ENCODE measurements at regions not wholly inside any gene's neighbourhood (a gene's known extent, or its start where the extent isn't known, plus 50 kb on each side); places are given as distances from the start of the nearest gene placed in this dataset.

DNA sequence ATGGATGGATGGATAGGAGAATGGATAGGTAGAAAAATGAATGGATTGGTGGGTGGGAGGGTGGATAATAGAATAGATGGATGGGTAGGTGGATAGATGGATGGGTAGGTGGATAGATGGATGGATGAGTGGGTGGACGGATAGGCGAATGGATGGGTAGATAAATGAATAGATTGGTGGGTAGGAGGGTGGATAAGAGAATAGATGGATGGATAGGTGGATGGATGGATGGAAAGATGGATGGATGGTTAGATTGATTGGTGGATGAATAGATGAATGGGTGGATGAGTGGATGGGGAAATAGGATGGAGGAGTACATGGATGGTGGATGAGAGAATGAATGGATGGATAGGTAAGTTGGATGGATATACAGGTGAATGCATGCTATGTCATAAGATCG is 110.5 kb downstream of the CEBPB start:
- Histone ChIP-seq H3K27ac (ENCODE audit: insufficient read depth, low read depth, low read length) (no peak overlapping the region), H3K79me2 (ENCODE audit: control insufficient read depth, insufficient read depth, low read length) (no peaks in the 10 kb centered on the region), H3K4me3 (replicated peaks in 1 of 3; ENCODE audit: insufficient read depth in 1 of 3, low read depth in 1 of 3, low read length in 3 of 3) (no peak overlapping the region), H3K9ac (replicated peaks; ENCODE audit: extremely low read depth, insufficient read depth, low read length) (no peak overlapping the region), H3K9me1 (replicated peaks; ENCODE audit: control insufficient read depth, extremely low read depth, insufficient read depth, low read length) (no peaks in the 10 kb centered on the region), H3K4me1 (ENCODE audit: control insufficient read depth, extremely low read depth, insufficient read depth, low read length) (no peaks in the 10 kb centered on the region), H2AFZ (ENCODE audit: low read depth, low read length) (no peak overlapping the region), H3K9me3 (replicated peaks; ENCODE audit: control insufficient read depth, insufficient read depth, low read length) (no peaks in the 10 kb centered on the region), H3K4me2 (ENCODE audit: insufficient read depth, low read length) (no peak overlapping the region), H3K27me3 (ENCODE audit: control insufficient read depth in 2 of 2, insufficient read depth in 2 of 2, low read length in 2 of 2) (no peaks in the 10 kb centered on the region), H3K36me3 (ENCODE audit: control insufficient read depth in 2 of 2, extremely low read depth in 1 of 2, insufficient read depth in 2 of 2, low read length in 2 of 2) (no peaks in the 10 kb centered on the region), H4K20me1 (replicated peaks; ENCODE audit: control insufficient read depth, extremely low read depth, insufficient read depth, low read length) (no peaks in the 10 kb centered on the region)
- TF ChIP-seq, protein P1, sequence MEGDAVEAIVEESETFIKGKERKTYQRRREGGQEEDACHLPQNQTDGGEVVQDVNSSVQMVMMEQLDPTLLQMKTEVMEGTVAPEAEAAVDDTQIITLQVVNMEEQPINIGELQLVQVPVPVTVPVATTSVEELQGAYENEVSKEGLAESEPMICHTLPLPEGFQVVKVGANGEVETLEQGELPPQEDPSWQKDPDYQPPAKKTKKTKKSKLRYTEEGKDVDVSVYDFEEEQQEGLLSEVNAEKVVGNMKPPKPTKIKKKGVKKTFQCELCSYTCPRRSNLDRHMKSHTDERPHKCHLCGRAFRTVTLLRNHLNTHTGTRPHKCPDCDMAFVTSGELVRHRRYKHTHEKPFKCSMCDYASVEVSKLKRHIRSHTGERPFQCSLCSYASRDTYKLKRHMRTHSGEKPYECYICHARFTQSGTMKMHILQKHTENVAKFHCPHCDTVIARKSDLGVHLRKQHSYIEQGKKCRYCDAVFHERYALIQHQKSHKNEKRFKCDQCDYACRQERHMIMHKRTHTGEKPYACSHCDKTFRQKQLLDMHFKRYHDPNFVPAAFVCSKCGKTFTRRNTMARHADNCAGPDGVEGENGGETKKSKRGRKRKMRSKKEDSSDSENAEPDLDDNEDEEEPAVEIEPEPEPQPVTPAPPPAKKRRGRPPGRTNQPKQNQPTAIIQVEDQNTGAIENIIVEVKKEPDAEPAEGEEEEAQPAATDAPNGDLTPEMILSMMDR (IDR thresholded peaks at IDR 0.05; ENCODE audit: extremely low read depth in 1 of 2, insufficient read depth in 1 of 2, low read depth in 1 of 2, low read length in 2 of 2), result no peak
- TF ChIP-seq, protein P2, sequence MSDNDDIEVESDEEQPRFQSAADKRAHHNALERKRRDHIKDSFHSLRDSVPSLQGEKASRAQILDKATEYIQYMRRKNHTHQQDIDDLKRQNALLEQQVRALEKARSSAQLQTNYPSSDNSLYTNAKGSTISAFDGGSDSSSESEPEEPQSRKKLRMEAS (IDR thresholded peaks at IDR 0.05; ENCODE audit: insufficient read depth, insufficient read length), result no peak
- no peak for TF ChIP-seq POLR2AphosphoS5 (IDR thresholded peaks at IDR 0.05; ENCODE audit: insufficient read depth, low read depth, low read length)
- TF ChIP-seq POLR2A (IDR thresholded peaks at IDR 0.05; ENCODE audit: low read depth, low read length), result no peak
- TF ChIP-seq JUN (IDR thresholded peaks at IDR 0.05; ENCODE audit: borderline replicate concordance, insufficient read depth, insufficient read length, low read depth), result no peak
- TF ChIP-seq GATA2 (IDR thresholded peaks at IDR 0.05; ENCODE audit: insufficient read depth, insufficient read length, low read depth, low read length), result no peak
- TF ChIP-seq EZH2 (IDR thresholded peaks at IDR 0.05; ENCODE audit: borderline replicate concordance, low read depth, low read length, severe bottlenecking), result no peak
- no peak for TF ChIP-seq FOS (IDR thresholded peaks at IDR 0.05; ENCODE audit: borderline replicate concordance, insufficient read depth, low read length)
- TF ChIP-seq MYC (IDR thresholded peaks at IDR 0.05; ENCODE audit: low read depth, low read length), result no peak
- no TSS peak for BruUV-seq (replicated peaks)
- no peak for FAIRE-seq
- CTCF ChIA-PET, result no interaction called here
- dilution Hi-C loops (cut with MboI; ENCODE audit: extremely low pct_ligation_motif_present, low sequenced_read_pairs) (no loop called here), intact Hi-C loops (cut with micrococcal nuclease) (no loop called here)
- no peak for DNase-seq (ENCODE audit: low read depth, low spot score)
- POLR2A ChIA-PET, result no interaction called here

Measured in endothelial cell of umbilical vein (primary cell).